Mucosa of descending colon (tissue), 3 donors: ENCODE measurements at regions not wholly inside any gene's neighbourhood (a gene's known extent, or its start where the extent isn't known, plus 50 kb on each side); places are given as distances from the start of the nearest gene placed in this dataset.

ENCODE experiments used
- ATAC-seq: fragments of 200-7000 bp; cut with Tn5 transposase; one replicate; pipeline ENCODE4 v1.9.1; 2020; ENCODE audit warnings: mild to moderate bottlenecking, moderate library complexity
- DNase-seq, 3 donors: peaks; one replicate each; pipeline ENCODE4 v3.0.0-alpha.2; 2020
- H3K36me3 ChIP-seq: fragments of 200-600 bp; one replicate; pipeline ENCODE4 v1.8.0; 2021; ENCODE audit warnings: low read depth, mild to moderate bottlenecking
- H3K4me1 ChIP-seq: fragments of 200-600 bp; one replicate; pipeline ENCODE4 v1.8.0; 2021; ENCODE audit warnings: low read depth, mild to moderate bottlenecking
- H3K4me3 ChIP-seq: fragments of 200-600 bp; one replicate; pipeline ENCODE4 v1.8.0; 2021; ENCODE audit warnings: mild to moderate bottlenecking
- H3K9me3 ChIP-seq: fragments of 200-600 bp; one replicate; pipeline ENCODE4 v1.8.0; 2021; ENCODE audit warnings: mild to moderate bottlenecking
- CTCF ChIP-seq: fragments of 200-600 bp; IDR thresholded peaks from one replicate; pipeline ENCODE4 v1.8.0; 2022; ENCODE audit warnings: antibody characterized with exemption, mild to moderate bottlenecking
- intact Hi-C, 2 donors: fragments of 100-400 bp; cut with DNase I in 1 of 2; cut with micrococcal nuclease in 1 of 2; formaldehyde crosslinking; loops; one replicate each; pipeline versions ENCODE4 v1.11.0 to v1.11.1; 2022; cut with DNase I, micrococcal nuclease
- donor health status: DM: no; HTN: no; CAD: no; lungs with moderate emphysema.
- donor health status: DM: no; HTN: no; CAD: no.
- donor health status: DM: no; HTN: yes; CAD: no.

DNA sequence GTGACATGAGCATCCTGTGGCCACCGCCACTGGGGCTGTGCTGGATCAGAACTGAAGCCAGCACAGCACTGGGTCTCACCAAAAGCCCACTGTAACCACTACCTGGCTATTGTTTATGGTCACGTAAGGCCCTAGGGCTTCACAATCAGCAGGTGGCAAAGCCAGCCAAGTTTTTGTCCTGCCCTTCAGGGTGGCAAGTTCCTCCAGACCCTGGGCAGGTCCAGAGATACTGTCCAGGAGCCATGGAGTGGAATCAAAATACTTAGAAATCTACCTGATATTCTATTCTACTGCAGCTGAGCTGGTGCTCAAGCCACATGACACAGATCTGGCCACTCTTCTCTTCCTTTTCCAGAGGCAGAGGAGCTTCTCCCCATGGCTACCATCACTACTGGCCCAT is 121.2 kb upstream of the CXXC4 start:
- Histone ChIP-seq H3K9me3 (no peaks in the 10 kb centered on the region), H3K4me1 (no peaks in the 10 kb centered on the region), H3K4me3 (no peak overlapping the region), H3K36me3 (no peaks in the 10 kb centered on the region)
- ATAC-seq (no peak), DNase-seq (no peak)
- intact Hi-C loops, result no loop called here
- no peak for TF ChIP-seq CTCF

- Histone ChIP-seq H3K9me3 (no peaks in the 10 kb centered on the region), H3K36me3 (no peaks in the 10 kb centered on the region), H3K4me1 (no peaks in the 10 kb centered on the region), H3K4me3 (no peak overlapping the region)
- TF ChIP-seq CTCF, result no peak
- intact Hi-C loops, result no loop called here
- peak in 1 of 3 donors; percentile 3 for DNase-seq
- no peak for ATAC-seq
Observed at GRCh38 chr4:104616401-104616820, 121.7 kb upstream of the CXXC4 start.

GRCh38 chr4:104625706-104626105 is 131.0 kb upstream of the CXXC4 start:
- intact Hi-C loops, result no loop called here

GRCh38 chr4:104629601-104630000 is 134.9 kb upstream of the CXXC4 start:
- no peaks in the 10 kb centered on the region for H3K4me1 ChIP-seq
- no peak overlapping the region for H3K4me3 ChIP-seq
- H3K36me3 ChIP-seq, result no peaks in the 10 kb centered on the region
- intact Hi-C loops, result no loop called here
- no peaks in the 10 kb centered on the region for H3K9me3 ChIP-seq
- DNase-seq, result no peak
- TF ChIP-seq CTCF, result no peak
- ATAC-seq, result no peak

More at GRCh38 chr4:104625706-104626105, 131.0 kb upstream of the CXXC4 start:
- Histone ChIP-seq H3K36me3 (no peaks in the 10 kb centered on the region), H3K4me3 (no peak overlapping the region), H3K9me3 (no peaks in the 10 kb centered on the region), H3K4me1 (no peaks in the 10 kb centered on the region)
- ATAC-seq (no peak), DNase-seq (no peak)
- no peak for TF ChIP-seq CTCF

DNA sequence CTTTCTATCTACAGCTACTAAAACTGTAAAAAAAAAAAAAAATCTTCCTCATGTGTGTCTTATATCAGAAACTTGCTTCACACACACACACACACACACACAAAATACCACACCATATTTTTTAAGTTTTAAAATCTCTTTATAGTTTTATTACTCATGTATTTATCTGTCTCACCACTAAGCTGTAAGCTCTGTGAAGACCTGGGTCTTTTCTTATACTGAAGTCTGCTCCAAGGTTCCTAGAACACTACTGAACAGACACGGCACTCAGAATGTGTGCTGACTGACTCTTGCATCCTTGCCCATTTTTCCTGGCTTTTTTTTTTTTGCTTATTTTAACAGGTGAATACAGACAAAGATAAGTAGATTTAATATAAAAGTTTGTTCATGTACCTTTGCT is 135.6 kb upstream of the CXXC4 start:
- ATAC-seq, result no peak
- H3K4me3 ChIP-seq, result no peak overlapping the region
- intact Hi-C loops, result no loop called here
- H3K4me1 ChIP-seq, result no peaks in the 10 kb centered on the region
- H3K9me3 ChIP-seq, result no peaks in the 10 kb centered on the region
- TF ChIP-seq CTCF, result no peak
- no peaks in the 10 kb centered on the region for H3K36me3 ChIP-seq
- no peak for DNase-seq

DNA sequence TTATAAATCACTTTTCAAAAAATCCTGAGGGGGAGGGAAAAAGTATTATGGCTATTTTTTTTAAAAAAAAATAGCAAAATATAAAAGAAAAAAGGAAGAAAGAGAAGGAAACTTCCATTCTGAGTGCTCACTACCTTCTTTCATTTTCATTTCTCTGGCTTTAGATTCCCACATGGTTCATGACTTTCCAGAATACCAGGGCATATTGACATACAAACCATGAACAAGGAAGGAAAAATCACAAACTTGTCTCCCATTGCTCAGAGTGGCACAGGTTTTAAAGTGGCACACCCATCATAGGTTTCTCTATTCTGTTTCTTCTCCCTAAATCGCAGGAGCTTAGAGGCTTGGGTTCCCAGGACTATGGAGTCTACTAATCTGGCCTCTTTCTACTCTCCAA is 136.3 kb upstream of the CXXC4 start:
- ATAC-seq, result no peak
- H3K4me3 ChIP-seq, result no peak overlapping the region
- DNase-seq, result no peak

More for the DNA sequence above, 136.3 kb upstream of the CXXC4 start:
- Histone ChIP-seq H3K9me3 (no peaks in the 10 kb centered on the region), H3K4me1 (no peaks in the 10 kb centered on the region), H3K36me3 (no peaks in the 10 kb centered on the region)
- intact Hi-C loops, result no loop called here
- no peak for TF ChIP-seq CTCF
